Coronary artery (tissue), 2 donors: ENCODE measurements at regions not wholly inside any gene's neighbourhood (a gene's known extent, or its start where the extent isn't known, plus 50 kb on each side); places are given as distances from the start of the nearest gene placed in this dataset.

ENCODE experiments used
- DNase-seq: peaks from one replicate; pipeline ENCODE4 v3.0.0-alpha.2; 2017; ENCODE audit warnings: low spot score
- H3K27ac ChIP-seq, 2 donors: fragments of 200-600 bp; sonication (generic); one replicate each; pipeline ENCODE4 v1.5.1; 2016 to 2019
- H3K4me3 ChIP-seq: fragments of 200-600 bp; sonication (generic); 2 replicates; pipeline ENCODE4 v1.5.1; 2016; ENCODE audit warnings: mild to moderate bottlenecking, moderate library complexity
- TF ChIP-seq, protein P1 (sequence below): fragments of 200-600 bp; sonication (generic); IDR thresholded peaks from one replicate; pipeline ENCODE4 v1.5.1; 2019; ENCODE audit warnings: antibody characterized with exemption

DNA sequence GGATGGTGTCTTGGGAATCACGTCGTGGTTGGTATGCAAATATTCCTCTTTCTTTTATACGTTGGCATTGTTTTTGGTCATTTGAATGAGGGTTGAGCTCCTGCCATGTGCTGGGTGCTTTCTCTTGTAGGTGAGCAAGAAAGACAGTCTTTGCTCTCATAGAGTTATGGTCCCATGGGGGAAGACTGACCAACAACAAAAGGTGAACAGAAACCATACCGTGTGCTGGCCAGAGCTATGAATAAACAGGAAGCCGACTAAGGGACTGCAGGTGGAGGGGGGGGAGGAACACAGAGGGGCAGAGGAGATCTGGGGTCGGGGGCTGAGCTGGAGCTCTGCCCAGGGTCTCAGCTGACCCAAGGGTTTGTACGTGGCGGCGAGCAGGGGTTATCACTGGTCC is 245.3 kb downstream of the CTTN start:
- TF ChIP-seq, protein P1, sequence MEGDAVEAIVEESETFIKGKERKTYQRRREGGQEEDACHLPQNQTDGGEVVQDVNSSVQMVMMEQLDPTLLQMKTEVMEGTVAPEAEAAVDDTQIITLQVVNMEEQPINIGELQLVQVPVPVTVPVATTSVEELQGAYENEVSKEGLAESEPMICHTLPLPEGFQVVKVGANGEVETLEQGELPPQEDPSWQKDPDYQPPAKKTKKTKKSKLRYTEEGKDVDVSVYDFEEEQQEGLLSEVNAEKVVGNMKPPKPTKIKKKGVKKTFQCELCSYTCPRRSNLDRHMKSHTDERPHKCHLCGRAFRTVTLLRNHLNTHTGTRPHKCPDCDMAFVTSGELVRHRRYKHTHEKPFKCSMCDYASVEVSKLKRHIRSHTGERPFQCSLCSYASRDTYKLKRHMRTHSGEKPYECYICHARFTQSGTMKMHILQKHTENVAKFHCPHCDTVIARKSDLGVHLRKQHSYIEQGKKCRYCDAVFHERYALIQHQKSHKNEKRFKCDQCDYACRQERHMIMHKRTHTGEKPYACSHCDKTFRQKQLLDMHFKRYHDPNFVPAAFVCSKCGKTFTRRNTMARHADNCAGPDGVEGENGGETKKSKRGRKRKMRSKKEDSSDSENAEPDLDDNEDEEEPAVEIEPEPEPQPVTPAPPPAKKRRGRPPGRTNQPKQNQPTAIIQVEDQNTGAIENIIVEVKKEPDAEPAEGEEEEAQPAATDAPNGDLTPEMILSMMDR = no peak

DNA sequence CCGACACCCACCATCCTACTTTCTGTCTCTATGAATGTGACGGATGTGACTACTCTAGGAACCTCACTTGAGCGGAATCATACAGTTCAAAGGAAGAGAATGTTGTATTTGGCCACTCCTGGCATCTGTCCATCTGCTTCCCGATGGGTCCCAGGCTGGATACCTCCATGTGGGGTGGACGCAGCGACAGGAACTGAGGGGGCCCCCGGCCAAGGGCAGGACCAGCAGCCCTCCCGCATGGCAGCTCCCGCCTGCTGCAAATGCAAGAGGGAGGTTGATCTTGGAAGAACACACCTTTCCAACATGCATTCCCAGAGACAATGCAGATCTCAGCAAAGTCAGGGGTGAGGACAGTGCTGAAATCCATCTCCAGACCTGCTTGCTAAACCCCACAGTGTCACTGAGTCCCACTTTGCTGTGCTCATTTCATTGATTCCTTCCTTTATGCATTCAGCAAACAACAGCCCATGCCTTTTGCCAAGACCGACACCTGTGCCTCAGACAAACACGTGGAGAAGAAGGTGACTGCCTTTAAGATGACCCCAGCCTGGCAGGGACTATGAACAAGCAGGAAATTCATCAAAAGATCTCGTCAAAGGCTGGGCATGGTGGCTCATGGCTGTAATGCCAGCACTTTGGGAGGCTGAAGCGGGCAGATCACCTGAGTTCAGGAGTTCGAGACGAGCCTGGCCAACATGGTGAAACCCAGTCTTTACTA is 246.2 kb downstream of the CTTN start:
- H3K27ac ChIP-seq = no peak overlapping the region
- no peak for DNase-seq
- TF ChIP-seq, protein P1 = no peak
- no peak overlapping the region for H3K4me3 ChIP-seq

More for the DNA sequence above, 245.3 kb downstream of the CTTN start:
- no peak overlapping the region for H3K4me3 ChIP-seq
- DNase-seq = no peak
- no peak overlapping the region for H3K27ac ChIP-seq

DNA sequence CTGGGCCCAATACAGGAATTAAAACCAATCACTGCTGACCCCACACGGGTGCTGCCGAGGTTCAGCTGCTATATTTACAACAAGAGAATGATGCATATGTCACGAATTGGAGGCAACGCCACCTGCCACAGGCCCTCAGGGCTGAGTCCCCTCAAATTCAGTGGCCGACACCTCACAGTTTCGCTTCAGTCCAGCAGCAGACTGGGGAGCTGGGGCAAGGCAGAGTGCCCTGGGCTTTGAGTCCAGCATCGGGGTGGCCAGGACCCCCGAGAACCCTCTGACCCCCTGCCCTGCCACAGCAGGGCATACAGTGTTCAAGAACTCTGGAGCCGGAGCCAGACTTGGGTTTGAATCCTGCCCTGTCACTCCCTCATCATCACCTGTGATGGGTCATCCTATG is 247.2 kb downstream of the CTTN start:
- Histone ChIP-seq H3K27ac (no peak overlapping the region), H3K4me3 (no peak overlapping the region)
- TF ChIP-seq, protein P1 = no peak
- no peak for DNase-seq

DNA sequence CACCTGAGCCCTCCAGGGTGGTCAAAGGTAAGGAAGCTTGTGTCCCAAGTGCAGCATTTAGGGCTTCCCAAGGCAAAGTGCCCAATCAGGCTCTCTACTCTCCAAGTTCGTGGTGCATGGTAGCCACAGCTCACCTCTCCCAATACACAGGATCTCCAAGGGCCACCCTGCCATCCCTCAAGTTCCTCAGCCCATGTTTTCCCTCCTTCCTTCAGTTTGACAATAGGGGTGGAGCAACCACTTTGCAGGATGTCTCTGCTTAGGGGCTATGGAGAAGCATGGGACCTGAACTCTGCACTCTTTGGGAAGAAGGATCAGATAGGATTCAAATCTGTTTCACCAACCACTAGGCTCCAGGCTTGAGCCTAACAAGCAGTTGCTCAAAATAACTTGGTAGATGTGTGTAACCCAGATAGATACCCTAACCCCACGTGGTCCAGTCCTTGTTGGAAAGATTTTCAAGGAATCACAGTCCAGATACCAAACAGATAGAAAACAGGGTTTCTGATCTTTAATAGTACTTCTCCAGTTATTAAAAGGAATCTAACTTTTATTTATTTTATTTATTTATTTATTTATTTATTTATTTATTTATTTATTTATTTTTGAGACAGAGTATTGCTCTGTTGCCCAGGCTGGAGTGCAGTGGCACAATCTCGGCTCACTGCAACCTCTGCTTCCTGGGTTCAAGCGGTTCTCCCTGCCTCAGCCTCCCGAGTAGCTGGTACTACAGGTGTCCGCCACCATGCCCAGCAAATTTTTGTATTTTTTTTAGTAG is 248.1 kb downstream of the CTTN start:
- H3K27ac ChIP-seq = no peak overlapping the region
- no peak for DNase-seq
- TF ChIP-seq, protein P1 = no peak
- H3K4me3 ChIP-seq = no peak overlapping the region

DNA sequence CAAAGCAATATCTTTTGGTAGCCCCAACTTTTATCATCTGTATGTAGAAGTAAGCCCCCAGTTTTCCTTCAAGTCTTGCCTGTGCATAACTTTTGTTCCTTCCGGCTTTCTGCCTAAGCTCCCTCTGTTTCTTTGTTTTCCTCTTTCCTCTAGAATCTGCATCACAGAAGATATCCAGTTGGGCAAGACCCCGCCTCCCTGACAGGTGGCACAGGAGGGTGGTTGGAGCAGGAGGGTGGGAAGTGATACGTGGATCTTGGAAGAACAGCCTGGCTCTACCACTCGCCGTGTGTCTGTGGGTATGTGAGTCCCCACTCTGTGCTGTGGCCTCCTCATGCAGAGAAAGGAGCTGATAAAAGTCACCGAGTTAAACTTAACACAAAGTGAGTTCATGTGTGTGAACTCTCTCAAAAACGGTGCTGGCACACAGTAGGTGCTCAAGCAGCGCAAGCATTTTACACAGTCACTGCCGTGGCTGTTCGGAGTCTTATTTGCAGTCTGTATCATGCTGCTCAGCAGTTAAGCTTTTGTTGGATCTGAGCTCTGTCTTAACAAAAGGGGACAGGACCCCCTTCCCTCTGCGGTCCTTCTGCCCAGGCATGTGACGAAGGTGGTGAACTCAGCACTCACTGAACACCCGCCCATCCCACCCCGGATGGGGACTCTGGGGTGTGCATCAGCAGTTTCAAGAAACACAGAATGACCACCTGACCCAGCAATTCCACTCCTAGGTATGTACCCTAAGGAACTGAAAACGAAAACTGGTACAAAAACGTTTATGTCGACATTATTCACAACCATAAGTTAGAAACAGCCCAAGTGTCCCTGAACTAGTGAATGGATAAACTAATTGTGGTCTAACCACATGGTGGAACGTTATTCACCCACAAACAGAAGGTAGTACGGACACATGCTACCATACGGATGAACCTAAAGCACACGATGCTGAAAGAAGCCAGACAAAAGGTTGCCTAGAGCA is 249.1 kb downstream of the CTTN start:
- TF ChIP-seq, protein P1 = no peak
- no peak for DNase-seq
- Histone ChIP-seq H3K27ac (no peak overlapping the region), H3K4me3 (no peak overlapping the region)

DNA sequence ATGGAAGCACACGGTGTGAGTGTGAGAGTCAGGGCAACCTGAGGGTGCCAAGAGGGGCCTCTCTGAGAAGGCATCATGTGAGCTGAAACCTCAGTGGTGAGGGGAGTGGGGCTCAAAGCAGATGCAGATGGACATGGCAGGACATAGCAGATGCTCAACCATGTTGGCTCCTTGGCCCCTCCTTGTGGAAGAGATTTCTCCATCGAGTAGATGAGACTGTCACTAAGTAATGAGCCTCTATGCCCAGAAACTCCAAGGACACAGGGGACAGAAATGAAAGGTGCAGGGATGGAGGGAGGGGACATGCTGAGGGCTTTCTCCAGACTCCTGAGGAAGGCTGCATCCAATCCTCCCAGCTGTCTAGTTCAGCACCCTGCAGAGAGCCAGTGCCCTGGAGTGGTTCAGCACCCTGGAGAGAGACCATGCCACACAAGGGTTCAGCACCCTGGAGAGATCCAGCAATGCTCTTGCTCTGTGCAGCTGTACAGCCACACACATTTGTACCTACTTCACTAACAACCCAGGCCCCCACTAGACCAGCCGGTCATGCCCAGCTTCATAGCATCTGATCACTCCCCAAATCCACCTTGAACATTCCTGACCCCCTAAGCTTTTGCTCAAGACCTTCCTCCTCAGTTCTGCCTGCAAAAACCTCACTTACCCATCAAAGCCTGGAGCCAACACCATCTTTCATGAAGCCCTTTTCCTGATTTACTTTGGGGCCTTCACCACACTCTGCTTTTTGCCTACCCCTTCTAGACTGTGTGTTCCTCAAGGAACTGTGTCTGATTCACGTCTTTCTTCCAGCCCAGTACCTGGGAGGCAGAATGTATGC is 252.0 kb downstream of the CTTN start:
- no peak overlapping the region for H3K4me3 ChIP-seq
- TF ChIP-seq, protein P1 = no peak
- no peak for DNase-seq
- H3K27ac ChIP-seq = no peak overlapping the region
